Suprapubic skin (tissue), 4 donors: ENCODE measurements at regions not wholly inside any gene's neighbourhood (a gene's known extent, or its start where the extent isn't known, plus 50 kb on each side); places are given as distances from the start of the nearest gene placed in this dataset.
A peak's percentile ranks its signal among the peaks of the same experiment; 100 is the strongest.
"Not testable (repeated sequence)": the region's sequence is repeated elsewhere in the genome, so short reads cannot be mapped to it uniquely, and the experiment has no call there.

Source experiments
- DNase-seq, 2 donors: peaks; one replicate each; pipeline ENCODE4 v3.0.0-alpha.2; 2019; ENCODE audit warnings: low spot score in 2 of 2
- H3K27ac ChIP-seq: fragments of 200-600 bp; sonication (generic); one replicate; pipeline ENCODE4 v1.5.1; 2019
- H3K27me3 ChIP-seq: fragments of 200-600 bp; sonication (generic); one replicate; pipeline ENCODE4 v1.5.1; 2019
- H3K36me3 ChIP-seq: fragments of 200-600 bp; sonication (generic); one replicate; pipeline ENCODE4 v1.5.1; 2019
- H3K4me1 ChIP-seq: fragments of 200-600 bp; sonication (generic); one replicate; pipeline ENCODE4 v1.5.1; 2019
- H3K4me3 ChIP-seq: fragments of 200-600 bp; sonication (generic); one replicate; pipeline ENCODE4 v1.5.1; 2019; ENCODE audit warnings: mild to moderate bottlenecking
- H3K9me3 ChIP-seq: fragments of 200-600 bp; sonication (generic); one replicate; pipeline ENCODE4 v1.5.1; 2019
- EP300 ChIP-seq: sonication (generic); formaldehyde crosslinking; IDR thresholded peaks from one replicate; pipeline ENCODE4 v1.6.1; 2017; ENCODE audit warnings: antibody characterized with exemption
- POLR2A ChIP-seq, 2 donors: fragments of 450-650 bp; IDR thresholded peaks; one replicate each; pipeline ENCODE4 v1.6.1; 2017; ENCODE audit warnings: antibody characterized with exemption in 2 of 2, mild to moderate bottlenecking in 2 of 2, moderate library complexity in 2 of 2
- POLR2AphosphoS5 ChIP-seq, 3 donors: sonication (generic); formaldehyde crosslinking; IDR thresholded peaks; one replicate each; pipeline ENCODE4 v1.6.1; 2017; ENCODE audit warnings: antibody characterized with exemption in 3 of 3
- WGBS: methylation state at CpG from one replicate; pipeline ENCODE4 v1.1.5; 2018; 5-methylcytosine and 5-hydroxymethylcytosine counted together
- TF ChIP-seq, protein P1 (sequence below), 2 donors: fragments of 200-600 bp in 1 of 2; fragments of 450-650 bp in 1 of 2; sonication (generic) in 1 of 2; IDR thresholded peaks; one replicate each; pipeline ENCODE4 v1.5.1; 2016 to 2019; ENCODE audit warnings: antibody characterized with exemption in 2 of 2, mild to moderate bottlenecking in 1 of 2, moderate library complexity in 1 of 2

DNA sequence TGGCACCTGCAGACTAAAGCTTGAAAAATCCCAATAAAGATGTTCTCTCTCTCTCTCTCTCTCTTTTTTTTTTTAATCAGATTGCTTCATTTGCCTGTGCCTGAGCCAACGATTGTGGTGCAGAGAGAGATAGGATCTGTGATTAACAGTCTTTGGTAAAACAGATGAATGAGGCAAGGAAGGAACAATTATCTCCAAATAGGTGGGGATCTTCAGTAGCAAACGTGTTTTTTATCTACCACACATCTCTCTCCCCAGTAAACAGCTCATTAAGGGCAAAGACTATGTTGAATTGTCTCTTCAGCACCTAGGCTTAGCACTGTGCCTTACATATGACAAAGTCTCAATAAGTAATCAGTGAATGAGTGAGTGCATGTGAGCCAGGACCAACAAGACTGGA lies 96.3 kb downstream of the SMIM20 start:
- H3K27me3 ChIP-seq: peaks cover 12% of the 10 kb centered on the region
- H3K4me3 ChIP-seq: no peak overlapping the region
- DNase-seq: no peak
- peaks cover 18% of the 10 kb centered on the region for H3K4me1 ChIP-seq
- H3K36me3 ChIP-seq: no peaks in the 10 kb centered on the region
- peaks cover 4% of the 10 kb centered on the region for H3K9me3 ChIP-seq
- TF ChIP-seq, protein P1, sequence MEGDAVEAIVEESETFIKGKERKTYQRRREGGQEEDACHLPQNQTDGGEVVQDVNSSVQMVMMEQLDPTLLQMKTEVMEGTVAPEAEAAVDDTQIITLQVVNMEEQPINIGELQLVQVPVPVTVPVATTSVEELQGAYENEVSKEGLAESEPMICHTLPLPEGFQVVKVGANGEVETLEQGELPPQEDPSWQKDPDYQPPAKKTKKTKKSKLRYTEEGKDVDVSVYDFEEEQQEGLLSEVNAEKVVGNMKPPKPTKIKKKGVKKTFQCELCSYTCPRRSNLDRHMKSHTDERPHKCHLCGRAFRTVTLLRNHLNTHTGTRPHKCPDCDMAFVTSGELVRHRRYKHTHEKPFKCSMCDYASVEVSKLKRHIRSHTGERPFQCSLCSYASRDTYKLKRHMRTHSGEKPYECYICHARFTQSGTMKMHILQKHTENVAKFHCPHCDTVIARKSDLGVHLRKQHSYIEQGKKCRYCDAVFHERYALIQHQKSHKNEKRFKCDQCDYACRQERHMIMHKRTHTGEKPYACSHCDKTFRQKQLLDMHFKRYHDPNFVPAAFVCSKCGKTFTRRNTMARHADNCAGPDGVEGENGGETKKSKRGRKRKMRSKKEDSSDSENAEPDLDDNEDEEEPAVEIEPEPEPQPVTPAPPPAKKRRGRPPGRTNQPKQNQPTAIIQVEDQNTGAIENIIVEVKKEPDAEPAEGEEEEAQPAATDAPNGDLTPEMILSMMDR (IDR thresholded peaks at IDR 0.05): no peak
- TF ChIP-seq POLR2AphosphoS5 (IDR thresholded peaks at IDR 0.05) (no peak), EP300 (no peak), POLR2A (IDR thresholded peaks at IDR 0.05) (no peak)
- 23% methylated on average over 2 of the region's 2 CpGs for WGBS
- H3K27ac ChIP-seq: no peak overlapping the region

DNA sequence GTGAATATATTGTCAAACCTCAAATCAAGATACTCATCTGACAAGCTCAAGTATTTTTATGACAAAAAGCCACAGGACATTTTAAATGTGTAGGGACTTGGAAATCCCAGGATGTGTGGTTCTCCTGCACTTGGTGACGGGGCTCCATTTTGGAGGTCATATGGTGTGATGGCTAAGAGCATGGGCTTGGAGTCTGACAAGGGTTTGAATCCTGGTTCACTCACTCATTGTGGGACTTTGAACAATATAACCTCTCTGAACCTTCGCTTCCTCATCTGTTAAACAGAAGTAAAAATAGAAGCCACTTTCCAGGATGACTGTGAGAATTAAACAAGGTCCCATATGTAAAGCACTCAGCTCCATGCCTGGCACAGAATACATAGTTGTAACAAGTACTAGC lies 99.6 kb downstream of the SMIM20 start:
- no peak for TF ChIP-seq EP300
- Histone ChIP-seq H3K9me3 (peaks cover 4% of the 10 kb centered on the region), H3K36me3 (no peaks in the 10 kb centered on the region), H3K4me3 (no peak overlapping the region), H3K27ac (no peak overlapping the region), H3K27me3 (peaks cover 12% of the 10 kb centered on the region), H3K4me1 (peaks cover 25% of the 10 kb centered on the region)
- no peak for DNase-seq
- 0% methylated on average over 2 of the region's 2 CpGs for WGBS

DNA sequence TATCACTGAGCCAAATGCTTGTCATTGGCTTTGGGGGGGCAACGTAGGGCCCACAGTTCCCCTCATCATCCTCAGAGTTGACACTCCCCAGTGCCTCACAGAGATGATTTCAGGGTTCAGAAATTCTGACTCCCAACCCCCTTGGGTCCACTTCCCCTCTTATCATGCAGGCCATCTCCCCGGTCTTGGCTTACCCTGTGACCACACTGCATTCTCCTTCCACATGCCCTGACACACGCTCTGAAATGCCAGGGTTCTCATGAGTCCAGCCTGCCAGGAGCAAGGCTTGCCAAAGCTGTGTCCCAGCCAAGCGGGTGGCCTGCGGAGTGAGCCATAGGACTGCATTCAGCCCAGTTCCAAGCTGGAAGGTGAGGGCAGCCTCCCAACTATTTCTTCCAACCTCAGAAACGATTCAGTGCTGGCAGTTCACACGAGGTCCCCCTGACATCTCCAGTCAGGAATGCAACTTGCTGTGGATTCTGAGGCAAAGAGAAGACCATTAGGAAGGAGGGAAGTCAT lies 101.2 kb downstream of the SMIM20 start:
- TF ChIP-seq POLR2A (IDR thresholded peaks at IDR 0.05) (no peak), POLR2AphosphoS5 (IDR thresholded peaks at IDR 0.05) (no peak), EP300 (no peak)
- TF ChIP-seq, protein P1 (IDR thresholded peaks at IDR 0.05): no peak
- Histone ChIP-seq H3K9me3 (no peaks in the 10 kb centered on the region), H3K4me3 (no peak overlapping the region), H3K27ac (peak overlapping the region; percentile 55), H3K4me1 (peaks cover 26% of the 10 kb centered on the region), H3K27me3 (peaks cover 12% of the 10 kb centered on the region), H3K36me3 (no peaks in the 10 kb centered on the region)
- peak in 1 of 2 donors; percentile 78 for DNase-seq
- 35% methylated on average over 6 of the region's 7 CpGs for WGBS

DNA sequence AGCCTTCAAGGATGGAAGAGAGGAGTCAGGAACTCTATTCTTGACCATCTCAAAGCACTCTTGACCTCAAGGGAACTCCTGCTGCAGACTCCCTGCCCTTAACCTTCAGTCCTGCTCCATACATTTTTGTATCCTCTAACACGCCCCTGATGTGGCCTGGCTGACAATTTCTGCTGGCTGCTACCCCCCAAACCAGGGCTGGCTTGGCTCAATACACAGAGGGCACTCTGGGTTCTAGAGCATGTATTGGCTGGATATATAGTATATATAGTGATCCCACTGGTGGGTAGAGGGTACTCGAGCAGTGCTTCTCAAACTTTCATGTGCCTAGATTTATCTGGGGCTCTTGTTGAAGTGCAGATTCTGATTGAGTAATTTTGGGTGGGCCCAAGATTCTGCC lies 101.9 kb downstream of the SMIM20 start:
- Histone ChIP-seq H3K9me3 (no peaks in the 10 kb centered on the region), H3K27ac (peak overlapping the region; percentile 49), H3K4me1 (peaks cover 26% of the 10 kb centered on the region), H3K27me3 (peaks cover 12% of the 10 kb centered on the region), H3K4me3 (no peak overlapping the region), H3K36me3 (no peaks in the 10 kb centered on the region)
- WGBS: 94% methylated on average over 2 of the region's 2 CpGs
- TF ChIP-seq, protein P1 (IDR thresholded peaks at IDR 0.05): no peak
- no peak for TF ChIP-seq EP300
- no peak for TF ChIP-seq POLR2AphosphoS5 (IDR thresholded peaks at IDR 0.05)
- TF ChIP-seq POLR2A (IDR thresholded peaks at IDR 0.05): no peak
- DNase-seq: no peak

DNA sequence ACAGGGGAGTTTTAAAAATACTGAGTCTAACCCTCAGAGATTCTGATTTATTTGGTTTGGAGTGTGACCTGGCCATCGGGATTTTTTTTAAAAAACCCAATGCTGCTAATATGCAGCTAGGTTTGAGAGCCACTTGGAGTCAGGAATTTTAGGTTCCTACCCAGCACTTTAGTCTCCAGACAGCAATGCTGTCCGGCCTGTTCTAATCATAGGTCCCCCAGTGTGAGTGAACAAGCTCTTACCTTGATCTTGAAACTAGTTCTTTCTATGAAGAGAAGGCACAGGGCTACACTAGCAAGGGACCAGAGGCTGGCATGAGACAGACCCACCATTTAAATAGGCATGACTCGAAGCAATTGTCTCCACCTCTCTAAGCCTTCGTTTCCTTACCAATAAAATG lies 103.5 kb downstream of the SMIM20 start:
- WGBS: 90% methylated on average over 4 of the region's 4 CpGs
- H3K27ac ChIP-seq: no peak overlapping the region

DNA sequence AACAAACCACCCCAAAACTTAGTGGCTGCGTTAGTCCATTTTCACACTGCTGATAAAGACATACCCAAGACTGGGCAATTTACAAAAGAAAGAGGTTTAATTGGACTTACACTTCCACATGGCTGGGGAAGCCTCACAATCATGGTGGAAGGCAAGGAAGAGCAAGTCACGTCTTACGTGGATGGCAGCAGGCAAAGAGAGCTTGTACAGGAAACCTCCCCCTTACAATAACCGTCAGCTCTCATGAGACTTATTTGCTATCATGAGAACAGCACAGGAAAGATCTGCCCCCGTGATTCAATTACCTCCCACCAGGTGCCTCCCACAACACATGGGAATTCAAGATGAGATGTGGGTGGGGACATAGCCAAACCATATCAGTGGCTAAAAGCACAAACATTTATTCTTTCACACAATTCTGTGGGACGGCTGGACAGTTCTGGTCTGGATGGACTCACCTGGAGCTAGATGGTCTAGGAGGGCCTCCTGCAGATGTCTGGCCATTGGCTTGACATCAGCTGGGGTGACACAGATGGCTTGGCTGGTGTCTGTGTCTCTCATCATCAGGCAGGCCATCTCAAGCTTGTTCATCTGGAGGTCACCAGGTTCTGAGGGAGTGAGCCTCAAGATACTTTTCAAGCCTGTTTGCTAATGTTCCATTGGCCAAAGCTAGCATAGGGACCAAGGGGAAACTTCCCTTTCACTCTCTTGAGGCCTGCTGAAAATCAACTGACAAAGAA lies 104.1 kb downstream of the SMIM20 start:
- not testable (repeated sequence) for H3K36me3 ChIP-seq, H3K27me3 ChIP-seq, H3K4me3 ChIP-seq, H3K27ac ChIP-seq, DNase-seq, H3K9me3 ChIP-seq
- 76% methylated on average over 6 of the region's 6 CpGs for WGBS
- H3K4me1 ChIP-seq: peaks cover 41% of the 10 kb centered on the region

More for the DNA sequence above, 103.5 kb downstream of the SMIM20 start:
- H3K4me3 ChIP-seq: no peak overlapping the region
- no peaks in the 10 kb centered on the region for H3K36me3 ChIP-seq
- peaks cover 8% of the 10 kb centered on the region for H3K27me3 ChIP-seq
- no peaks in the 10 kb centered on the region for H3K9me3 ChIP-seq
- TF ChIP-seq EP300 (no peak), POLR2AphosphoS5 (IDR thresholded peaks at IDR 0.05) (no peak), POLR2A (IDR thresholded peaks at IDR 0.05) (no peak)
- TF ChIP-seq, protein P1 (IDR thresholded peaks at IDR 0.05): no peak
- H3K4me1 ChIP-seq: peaks cover 35% of the 10 kb centered on the region
- no peak for DNase-seq
